HEK293 (cell line): ENCODE measurements at regions not wholly inside any gene's neighbourhood (a gene's known extent, or its start where the extent isn't known, plus 50 kb on each side); places are given as distances from the start of the nearest gene placed in this dataset.

ENCODE experiments used
- FEZF1 ChIP-seq: fragments of 450-650 bp; formaldehyde crosslinking; IDR thresholded peaks from 2 replicates; pipeline ENCODE4 v1.5.1; 2016; ENCODE audit warnings: missing biosample characterization, missing genetic modification characterization
- HOXC10 ChIP-seq: sonication (generic); formaldehyde crosslinking; IDR thresholded peaks from 2 replicates; pipeline ENCODE4 v1.8.1; 2023; ENCODE audit warnings: mild to moderate bottlenecking, missing genetic modification reagents
- KLF16 ChIP-seq: fragments of 450-650 bp; formaldehyde crosslinking; IDR thresholded peaks from 2 replicates; pipeline ENCODE4 v1.5.1; 2017; ENCODE audit warnings: missing biosample characterization, missing genetic modification characterization
- OSR2 ChIP-seq: fragments of 450-650 bp; formaldehyde crosslinking; IDR thresholded peaks from 2 replicates; pipeline ENCODE4 v1.5.1; 2016; ENCODE audit warnings: missing biosample characterization, missing genetic modification characterization
- ZFP37 ChIP-seq: fragments of 450-650 bp; formaldehyde crosslinking; IDR thresholded peaks from 2 replicates; pipeline ENCODE4 v1.5.1; 2016; ENCODE audit warnings: missing biosample characterization, missing genetic modification characterization
- ZNF10 ChIP-seq: fragments of 450-650 bp; formaldehyde crosslinking; IDR thresholded peaks from 2 replicates; pipeline ENCODE4 v1.5.1; 2017; ENCODE audit warnings: missing biosample characterization, missing genetic modification characterization
- ZNF335 ChIP-seq: fragments of 450-650 bp; formaldehyde crosslinking; conservative IDR thresholded peaks from 2 replicates; pipeline ENCODE4 v1.5.1; 2016; ENCODE audit warnings: missing biosample characterization, missing genetic modification characterization
- ZNF664 ChIP-seq: fragments of 450-650 bp; formaldehyde crosslinking; IDR thresholded peaks from 2 replicates; pipeline ENCODE4 v1.5.1; 2016; ENCODE audit warnings: missing biosample characterization, missing genetic modification characterization
- TF ChIP-seq, protein P1 (sequence below): fragments of 450-650 bp; formaldehyde crosslinking; IDR thresholded peaks from 2 replicates; pipeline ENCODE4 v1.5.1; 2016; ENCODE audit warnings: missing biosample characterization, missing genetic modification characterization, borderline replicate concordance
- TF ChIP-seq, protein P2 (sequence below): fragments of 450-650 bp; formaldehyde crosslinking; IDR thresholded peaks from 2 replicates; pipeline ENCODE4 v1.5.1; 2017; ENCODE audit warnings: missing biosample characterization, mild to moderate bottlenecking, missing genetic modification characterization, moderate library complexity
- TF ChIP-seq, protein P3 (sequence below): fragments of 450-650 bp; formaldehyde crosslinking; IDR thresholded peaks from 2 replicates; pipeline ENCODE4 v1.5.1; 2017; ENCODE audit warnings: missing biosample characterization, missing genetic modification characterization
- TF ChIP-seq, protein P4 (sequence below): fragments of 450-650 bp; formaldehyde crosslinking; IDR thresholded peaks from 2 replicates; pipeline ENCODE4 v1.5.1; 2017; ENCODE audit warnings: missing biosample characterization, missing genetic modification characterization
- TF ChIP-seq, protein P5 (sequence below): fragments of 450-650 bp; formaldehyde crosslinking; IDR thresholded peaks from 2 replicates; pipeline ENCODE4 v1.5.1; 2016; ENCODE audit warnings: missing biosample characterization, missing genetic modification characterization
- TF ChIP-seq, protein P6 (sequence below): fragments of 450-650 bp; formaldehyde crosslinking; IDR thresholded peaks from 2 replicates; pipeline ENCODE4 v1.5.1; 2016; ENCODE audit warnings: missing biosample characterization, missing genetic modification characterization
- TF ChIP-seq, protein P7 (sequence below): fragments of 450-650 bp; formaldehyde crosslinking; IDR thresholded peaks from 2 replicates; pipeline ENCODE4 v1.5.1; 2016; ENCODE audit warnings: missing biosample characterization, missing genetic modification characterization

DNA sequence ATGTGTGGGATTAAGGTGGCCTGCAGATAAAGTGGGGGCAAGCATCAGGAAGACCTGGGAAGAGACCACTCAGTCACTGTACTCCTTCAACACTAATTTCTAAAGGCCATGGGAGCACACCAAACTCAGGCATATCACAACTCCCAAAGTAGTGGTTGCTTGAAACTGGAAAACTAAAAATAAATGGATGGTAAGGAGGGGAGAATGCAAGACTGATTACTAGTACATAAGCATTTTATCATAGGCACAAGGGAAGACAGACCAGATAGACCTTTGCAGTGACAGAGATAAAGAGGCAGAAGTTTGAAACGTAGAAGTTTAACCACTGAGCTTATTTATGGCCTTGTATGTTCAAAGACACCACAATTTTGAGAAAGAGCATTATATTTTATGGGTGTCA is 1098.1 kb upstream of the CELF4 start (continued):
- TF ChIP-seq, protein P1, sequence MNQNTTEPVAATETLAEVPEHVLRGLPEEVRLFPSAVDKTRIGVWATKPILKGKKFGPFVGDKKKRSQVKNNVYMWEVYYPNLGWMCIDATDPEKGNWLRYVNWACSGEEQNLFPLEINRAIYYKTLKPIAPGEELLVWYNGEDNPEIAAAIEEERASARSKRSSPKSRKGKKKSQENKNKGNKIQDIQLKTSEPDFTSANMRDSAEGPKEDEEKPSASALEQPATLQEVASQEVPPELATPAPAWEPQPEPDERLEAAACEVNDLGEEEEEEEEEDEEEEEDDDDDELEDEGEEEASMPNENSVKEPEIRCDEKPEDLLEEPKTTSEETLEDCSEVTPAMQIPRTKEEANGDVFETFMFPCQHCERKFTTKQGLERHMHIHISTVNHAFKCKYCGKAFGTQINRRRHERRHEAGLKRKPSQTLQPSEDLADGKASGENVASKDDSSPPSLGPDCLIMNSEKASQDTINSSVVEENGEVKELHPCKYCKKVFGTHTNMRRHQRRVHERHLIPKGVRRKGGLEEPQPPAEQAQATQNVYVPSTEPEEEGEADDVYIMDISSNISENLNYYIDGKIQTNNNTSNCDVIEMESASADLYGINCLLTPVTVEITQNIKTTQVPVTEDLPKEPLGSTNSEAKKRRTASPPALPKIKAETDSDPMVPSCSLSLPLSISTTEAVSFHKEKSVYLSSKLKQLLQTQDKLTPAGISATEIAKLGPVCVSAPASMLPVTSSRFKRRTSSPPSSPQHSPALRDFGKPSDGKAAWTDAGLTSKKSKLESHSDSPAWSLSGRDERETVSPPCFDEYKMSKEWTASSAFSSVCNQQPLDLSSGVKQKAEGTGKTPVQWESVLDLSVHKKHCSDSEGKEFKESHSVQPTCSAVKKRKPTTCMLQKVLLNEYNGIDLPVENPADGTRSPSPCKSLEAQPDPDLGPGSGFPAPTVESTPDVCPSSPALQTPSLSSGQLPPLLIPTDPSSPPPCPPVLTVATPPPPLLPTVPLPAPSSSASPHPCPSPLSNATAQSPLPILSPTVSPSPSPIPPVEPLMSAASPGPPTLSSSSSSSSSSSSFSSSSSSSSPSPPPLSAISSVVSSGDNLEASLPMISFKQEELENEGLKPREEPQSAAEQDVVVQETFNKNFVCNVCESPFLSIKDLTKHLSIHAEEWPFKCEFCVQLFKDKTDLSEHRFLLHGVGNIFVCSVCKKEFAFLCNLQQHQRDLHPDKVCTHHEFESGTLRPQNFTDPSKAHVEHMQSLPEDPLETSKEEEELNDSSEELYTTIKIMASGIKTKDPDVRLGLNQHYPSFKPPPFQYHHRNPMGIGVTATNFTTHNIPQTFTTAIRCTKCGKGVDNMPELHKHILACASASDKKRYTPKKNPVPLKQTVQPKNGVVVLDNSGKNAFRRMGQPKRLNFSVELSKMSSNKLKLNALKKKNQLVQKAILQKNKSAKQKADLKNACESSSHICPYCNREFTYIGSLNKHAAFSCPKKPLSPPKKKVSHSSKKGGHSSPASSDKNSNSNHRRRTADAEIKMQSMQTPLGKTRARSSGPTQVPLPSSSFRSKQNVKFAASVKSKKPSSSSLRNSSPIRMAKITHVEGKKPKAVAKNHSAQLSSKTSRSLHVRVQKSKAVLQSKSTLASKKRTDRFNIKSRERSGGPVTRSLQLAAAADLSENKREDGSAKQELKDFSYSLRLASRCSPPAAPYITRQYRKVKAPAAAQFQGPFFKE (tag by site-specific recombination), result no peak
- TF ChIP-seq KLF16 (tag by site-specific recombination) (no peak), FEZF1 (tag by site-specific recombination) (no peak), ZNF10 (tag by site-specific recombination) (no peak), ZNF664 (tag by site-specific recombination) (no peak), ZNF335 (no peak), OSR2 (no peak), ZFP37 (no peak), HOXC10 (CRISPR knock-in tag) (no peak)
- TF ChIP-seq, protein P2, sequence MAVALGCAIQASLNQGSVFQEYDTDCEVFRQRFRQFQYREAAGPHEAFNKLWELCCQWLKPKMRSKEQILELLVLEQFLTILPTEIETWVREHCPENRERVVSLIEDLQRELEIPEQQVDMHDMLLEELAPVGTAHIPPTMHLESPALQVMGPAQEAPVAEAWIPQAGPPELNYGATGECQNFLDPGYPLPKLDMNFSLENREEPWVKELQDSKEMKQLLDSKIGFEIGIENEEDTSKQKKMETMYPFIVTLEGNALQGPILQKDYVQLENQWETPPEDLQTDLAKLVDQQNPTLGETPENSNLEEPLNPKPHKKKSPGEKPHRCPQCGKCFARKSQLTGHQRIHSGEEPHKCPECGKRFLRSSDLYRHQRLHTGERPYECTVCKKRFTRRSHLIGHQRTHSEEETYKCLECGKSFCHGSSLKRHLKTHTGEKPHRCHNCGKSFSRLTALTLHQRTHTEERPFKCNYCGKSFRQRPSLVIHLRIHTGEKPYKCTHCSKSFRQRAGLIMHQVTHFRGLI (tag by site-specific recombination), result no peak
- TF ChIP-seq, protein P3, sequence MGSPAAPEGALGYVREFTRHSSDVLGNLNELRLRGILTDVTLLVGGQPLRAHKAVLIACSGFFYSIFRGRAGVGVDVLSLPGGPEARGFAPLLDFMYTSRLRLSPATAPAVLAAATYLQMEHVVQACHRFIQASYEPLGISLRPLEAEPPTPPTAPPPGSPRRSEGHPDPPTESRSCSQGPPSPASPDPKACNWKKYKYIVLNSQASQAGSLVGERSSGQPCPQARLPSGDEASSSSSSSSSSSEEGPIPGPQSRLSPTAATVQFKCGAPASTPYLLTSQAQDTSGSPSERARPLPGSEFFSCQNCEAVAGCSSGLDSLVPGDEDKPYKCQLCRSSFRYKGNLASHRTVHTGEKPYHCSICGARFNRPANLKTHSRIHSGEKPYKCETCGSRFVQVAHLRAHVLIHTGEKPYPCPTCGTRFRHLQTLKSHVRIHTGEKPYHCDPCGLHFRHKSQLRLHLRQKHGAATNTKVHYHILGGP (tag by site-specific recombination), result no peak
- TF ChIP-seq, protein P4, sequence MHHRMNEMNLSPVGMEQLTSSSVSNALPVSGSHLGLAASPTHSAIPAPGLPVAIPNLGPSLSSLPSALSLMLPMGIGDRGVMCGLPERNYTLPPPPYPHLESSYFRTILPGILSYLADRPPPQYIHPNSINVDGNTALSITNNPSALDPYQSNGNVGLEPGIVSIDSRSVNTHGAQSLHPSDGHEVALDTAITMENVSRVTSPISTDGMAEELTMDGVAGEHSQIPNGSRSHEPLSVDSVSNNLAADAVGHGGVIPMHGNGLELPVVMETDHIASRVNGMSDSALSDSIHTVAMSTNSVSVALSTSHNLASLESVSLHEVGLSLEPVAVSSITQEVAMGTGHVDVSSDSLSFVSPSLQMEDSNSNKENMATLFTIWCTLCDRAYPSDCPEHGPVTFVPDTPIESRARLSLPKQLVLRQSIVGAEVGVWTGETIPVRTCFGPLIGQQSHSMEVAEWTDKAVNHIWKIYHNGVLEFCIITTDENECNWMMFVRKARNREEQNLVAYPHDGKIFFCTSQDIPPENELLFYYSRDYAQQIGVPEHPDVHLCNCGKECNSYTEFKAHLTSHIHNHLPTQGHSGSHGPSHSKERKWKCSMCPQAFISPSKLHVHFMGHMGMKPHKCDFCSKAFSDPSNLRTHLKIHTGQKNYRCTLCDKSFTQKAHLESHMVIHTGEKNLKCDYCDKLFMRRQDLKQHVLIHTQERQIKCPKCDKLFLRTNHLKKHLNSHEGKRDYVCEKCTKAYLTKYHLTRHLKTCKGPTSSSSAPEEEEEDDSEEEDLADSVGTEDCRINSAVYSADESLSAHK (tag by site-specific recombination), result no peak
- TF ChIP-seq, protein P5, sequence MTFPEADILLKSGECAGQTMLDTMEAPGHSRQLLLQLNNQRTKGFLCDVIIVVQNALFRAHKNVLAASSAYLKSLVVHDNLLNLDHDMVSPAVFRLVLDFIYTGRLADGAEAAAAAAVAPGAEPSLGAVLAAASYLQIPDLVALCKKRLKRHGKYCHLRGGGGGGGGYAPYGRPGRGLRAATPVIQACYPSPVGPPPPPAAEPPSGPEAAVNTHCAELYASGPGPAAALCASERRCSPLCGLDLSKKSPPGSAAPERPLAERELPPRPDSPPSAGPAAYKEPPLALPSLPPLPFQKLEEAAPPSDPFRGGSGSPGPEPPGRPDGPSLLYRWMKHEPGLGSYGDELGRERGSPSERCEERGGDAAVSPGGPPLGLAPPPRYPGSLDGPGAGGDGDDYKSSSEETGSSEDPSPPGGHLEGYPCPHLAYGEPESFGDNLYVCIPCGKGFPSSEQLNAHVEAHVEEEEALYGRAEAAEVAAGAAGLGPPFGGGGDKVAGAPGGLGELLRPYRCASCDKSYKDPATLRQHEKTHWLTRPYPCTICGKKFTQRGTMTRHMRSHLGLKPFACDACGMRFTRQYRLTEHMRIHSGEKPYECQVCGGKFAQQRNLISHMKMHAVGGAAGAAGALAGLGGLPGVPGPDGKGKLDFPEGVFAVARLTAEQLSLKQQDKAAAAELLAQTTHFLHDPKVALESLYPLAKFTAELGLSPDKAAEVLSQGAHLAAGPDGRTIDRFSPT (tag by site-specific recombination), result no peak
- TF ChIP-seq, protein P6, sequence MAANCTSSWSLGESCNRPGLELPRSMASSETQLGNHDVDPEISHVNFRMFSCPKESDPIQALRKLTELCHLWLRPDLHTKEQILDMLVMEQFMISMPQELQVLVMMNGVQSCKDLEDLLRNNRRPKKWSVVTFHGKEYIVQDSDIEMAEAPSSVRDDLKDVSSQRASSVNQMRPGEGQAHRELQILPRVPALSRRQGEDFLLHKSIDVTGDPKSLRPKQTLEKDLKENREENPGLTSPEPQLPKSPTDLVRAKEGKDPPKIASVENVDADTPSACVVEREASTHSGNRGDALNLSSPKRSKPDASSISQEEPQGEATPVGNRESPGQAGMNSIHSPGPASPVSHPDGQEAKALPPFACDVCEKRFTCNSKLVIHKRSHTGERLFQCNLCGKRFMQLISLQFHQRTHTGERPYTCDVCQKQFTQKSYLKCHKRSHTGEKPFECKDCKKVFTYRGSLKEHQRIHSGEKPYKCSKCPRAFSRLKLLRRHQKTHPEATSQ (tag by site-specific recombination), result no peak
- TF ChIP-seq, protein P7, sequence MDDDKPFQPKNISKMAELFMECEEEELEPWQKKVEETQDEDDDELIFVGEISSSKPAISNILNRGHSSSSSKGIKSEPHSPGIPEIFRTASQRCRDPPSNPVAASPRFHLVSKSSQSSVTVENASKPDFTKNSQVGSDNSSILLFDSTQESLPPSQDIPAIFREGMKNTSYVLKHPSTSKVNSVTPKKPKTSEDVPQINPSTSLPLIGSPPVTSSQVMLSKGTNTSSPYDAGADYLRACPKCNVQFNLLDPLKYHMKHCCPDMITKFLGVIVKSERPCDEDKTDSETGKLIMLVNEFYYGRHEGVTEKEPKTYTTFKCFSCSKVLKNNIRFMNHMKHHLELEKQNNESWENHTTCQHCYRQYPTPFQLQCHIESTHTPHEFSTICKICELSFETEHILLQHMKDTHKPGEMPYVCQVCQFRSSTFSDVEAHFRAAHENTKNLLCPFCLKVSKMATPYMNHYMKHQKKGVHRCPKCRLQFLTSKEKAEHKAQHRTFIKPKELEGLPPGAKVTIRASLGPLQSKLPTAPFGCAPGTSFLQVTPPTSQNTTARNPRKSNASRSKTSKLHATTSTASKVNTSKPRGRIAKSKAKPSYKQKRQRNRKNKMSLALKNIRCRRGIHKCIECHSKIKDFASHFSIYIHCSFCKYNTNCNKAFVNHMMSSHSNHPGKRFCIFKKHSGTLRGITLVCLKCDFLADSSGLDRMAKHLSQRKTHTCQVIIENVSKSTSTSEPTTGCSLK (tag by site-specific recombination), result no peak
- TF ChIP-seq, all 188 proteins: peak for 0
